HG03460 (cell line): ENCODE measurements at regions not wholly inside any gene's neighbourhood (a gene's known extent, or its start where the extent isn't known, plus 50 kb on each side); places are given as distances from the start of the nearest gene placed in this dataset.
"Not testable (repeated sequence)": the region's sequence is repeated elsewhere in the genome, so short reads cannot be mapped to it uniquely, and the experiment has no call there.

Experiments
- ATAC-seq: cut with Tn5 transposase; IDR thresholded peaks from one replicate; pipeline ENCODE4 v1.9.1; 2021; ENCODE audit not compliant: unreplicated experiment

- no peak for ATAC-seq
Observed at GRCh38 chr21:28483301-28484035, 509.2 kb downstream of the LTN1 start.

GRCh38 chr21:28482657-28483056 is 510.0 kb downstream of the LTN1 start:
- no peak for ATAC-seq

GRCh38 chr21:28480470-28480869 is 512.2 kb downstream of the LTN1 start:
- no peak for ATAC-seq

GRCh38 chr21:28473530-28474220 is 519.0 kb downstream of the LTN1 start:
- ATAC-seq: no peak

- not testable (repeated sequence) for ATAC-seq
Observed at GRCh38 chr21:28472543-28472942, 520.1 kb downstream of the LTN1 start.

GRCh38 chr21:28464988-28465387 is 527.7 kb downstream of the LTN1 start:
- no peak for ATAC-seq

GRCh38 chr21:28464095-28464494 is 528.6 kb downstream of the LTN1 start:
- ATAC-seq: no peak

- no peak for ATAC-seq
Observed at GRCh38 chr21:28459193-28459592, 533.5 kb downstream of the LTN1 start.

- no peak for ATAC-seq
Observed at GRCh38 chr21:28458446-28458845, 534.2 kb downstream of the LTN1 start.

- no peak for ATAC-seq
Observed at GRCh38 chr21:28455253-28455600, 537.5 kb downstream of the LTN1 start.

- ATAC-seq: no peak
Observed at GRCh38 chr21:28454564-28455252, 538.0 kb downstream of the LTN1 start.

GRCh38 chr21:28447462-28447861 is 545.2 kb downstream of the LTN1 start:
- ATAC-seq: no peak

- no peak for ATAC-seq
Observed at GRCh38 chr21:28445141-28445830, 547.4 kb downstream of the LTN1 start.

GRCh38 chr21:28444557-28444956 is 548.1 kb downstream of the LTN1 start:
- no peak for ATAC-seq

- ATAC-seq: no peak
Observed at GRCh38 chr21:28444111-28444510, 548.6 kb downstream of the LTN1 start.

GRCh38 chr21:28442624-28443023 is 550.1 kb downstream of the LTN1 start:
- no peak for ATAC-seq

GRCh38 chr21:28442085-28442484 is 550.6 kb downstream of the LTN1 start:
- ATAC-seq: no peak

GRCh38 chr21:28439788-28440187 is 552.9 kb downstream of the LTN1 start:
- ATAC-seq: no peak

GRCh38 chr21:28439251-28439650 is 553.4 kb downstream of the LTN1 start:
- no peak for ATAC-seq

- no peak for ATAC-seq
Observed at GRCh38 chr21:28437061-28437460, 555.6 kb downstream of the LTN1 start.

- no peak for ATAC-seq
Observed at GRCh38 chr21:28436286-28436932, 556.3 kb downstream of the LTN1 start.
